Esophagus muscularis mucosa (tissue), 4 donors: ENCODE measurements at regions not wholly inside any gene's neighbourhood (a gene's known extent, or its start where the extent isn't known, plus 50 kb on each side); places are given as distances from the start of the nearest gene placed in this dataset.
A peak's percentile ranks its signal among the peaks of the same experiment; 100 is the strongest.

Experiments
- DNase-seq: peaks from one replicate; pipeline ENCODE4 v3.0.0-alpha.2; 2017; ENCODE audit errors: extremely low spot score
- H3K27ac ChIP-seq, 4 donors: fragments of 200-600 bp; sonication (generic); replicated peaks in 1 of 4; 1 replicate in 3 of 4; 2 replicates in 1 of 4; pipeline ENCODE4 v1.5.1; 2016 to 2019; ENCODE audit warnings: mild to moderate bottlenecking in 1 of 4
- H3K27me3 ChIP-seq, 4 donors: fragments of 200-600 bp; sonication (generic); one replicate each; pipeline versions ENCODE4 v1.5.1 to v1.6.0; 2016 to 2019
- H3K36me3 ChIP-seq, 4 donors: fragments of 200-600 bp; sonication (generic); one replicate each; pipeline ENCODE4 v1.5.1; 2016 to 2019
- H3K4me1 ChIP-seq, 4 donors: fragments of 200-600 bp; sonication (generic); one replicate each; pipeline ENCODE4 v1.5.1; 2016 to 2019
- H3K4me3 ChIP-seq, 4 donors: fragments of 200-600 bp; sonication (generic); 1 replicate in 2 of 4; 2 replicates in 2 of 4; pipeline ENCODE4 v1.5.1; 2016 to 2019; ENCODE audit warnings: mild to moderate bottlenecking in 4 of 4, moderate library complexity in 1 of 4
- H3K9me3 ChIP-seq, 4 donors: fragments of 200-600 bp; sonication (generic); 1 replicate in 3 of 4; 2 replicates in 1 of 4; pipeline ENCODE4 v1.5.1; 2016 to 2019
- EP300 ChIP-seq: sonication (generic); formaldehyde crosslinking; IDR thresholded peaks from one replicate; pipeline ENCODE4 v1.6.1; 2017; ENCODE audit warnings: antibody characterized with exemption
- POLR2A ChIP-seq: fragments of 450-650 bp; IDR thresholded peaks from one replicate; pipeline ENCODE4 v1.6.1; 2017; ENCODE audit warnings: antibody characterized with exemption, moderate library complexity, mild to moderate bottlenecking, low read depth
- POLR2AphosphoS5 ChIP-seq, 2 donors: sonication (generic); formaldehyde crosslinking; IDR thresholded peaks; one replicate each; pipeline ENCODE4 v1.6.1; 2017; ENCODE audit warnings: antibody characterized with exemption in 2 of 2
- WGBS: methylation state at CpG from one replicate; pipeline ENCODE4 v1.1.5; 2018; 5-methylcytosine and 5-hydroxymethylcytosine counted together
- intact Hi-C: fragments of 100-400 bp; cut with DNase I; formaldehyde crosslinking; loops from one replicate; pipeline ENCODE4 v1.15.1; 2023
- TF ChIP-seq, protein P1 (sequence below), 3 experiments: fragments of 200-600 bp in 2 of 3; fragments of 450-650 bp in 1 of 3; sonication (generic) in 2 of 3; IDR thresholded peaks; one replicate each; pipeline ENCODE4 v1.5.1; 2017 to 2019; ENCODE audit warnings: antibody characterized with exemption in 3 of 3, mild to moderate bottlenecking in 2 of 3, moderate library complexity in 1 of 3

DNA sequence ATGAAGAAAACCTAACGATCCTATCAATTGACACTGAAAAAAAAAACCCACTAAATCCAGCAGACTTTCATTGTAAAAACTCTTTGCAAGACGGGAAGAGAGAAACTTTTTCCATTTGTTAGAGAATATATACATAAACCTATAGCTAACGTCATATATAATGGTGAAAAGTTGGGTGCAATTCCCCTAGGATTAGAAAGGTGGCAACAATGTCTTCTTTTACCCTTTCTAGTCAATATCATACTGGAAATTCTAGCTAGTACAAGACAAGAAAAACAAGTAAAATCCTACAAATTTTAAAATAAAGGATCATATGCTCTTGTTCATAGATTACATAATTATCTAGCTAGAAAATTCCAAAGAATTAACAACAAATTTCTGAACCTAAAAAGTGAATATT lies 1596.5 kb upstream of the LRRTM1 start:
- Histone ChIP-seq H3K9me3 (no peaks in the 10 kb centered on the region), H3K4me1 (peaks cover 0 to 2% (median 0%) of the 10 kb centered on the region in 4 donors), H3K27me3 (no peaks in the 10 kb centered on the region), H3K36me3 (no peaks in the 10 kb centered on the region), H3K4me3 (no peak overlapping the region), H3K27ac (no peak overlapping the region)
- no peak for TF ChIP-seq EP300
- TF ChIP-seq POLR2AphosphoS5 (IDR thresholded peaks at IDR 0.05): no peak
- TF ChIP-seq, protein P1, sequence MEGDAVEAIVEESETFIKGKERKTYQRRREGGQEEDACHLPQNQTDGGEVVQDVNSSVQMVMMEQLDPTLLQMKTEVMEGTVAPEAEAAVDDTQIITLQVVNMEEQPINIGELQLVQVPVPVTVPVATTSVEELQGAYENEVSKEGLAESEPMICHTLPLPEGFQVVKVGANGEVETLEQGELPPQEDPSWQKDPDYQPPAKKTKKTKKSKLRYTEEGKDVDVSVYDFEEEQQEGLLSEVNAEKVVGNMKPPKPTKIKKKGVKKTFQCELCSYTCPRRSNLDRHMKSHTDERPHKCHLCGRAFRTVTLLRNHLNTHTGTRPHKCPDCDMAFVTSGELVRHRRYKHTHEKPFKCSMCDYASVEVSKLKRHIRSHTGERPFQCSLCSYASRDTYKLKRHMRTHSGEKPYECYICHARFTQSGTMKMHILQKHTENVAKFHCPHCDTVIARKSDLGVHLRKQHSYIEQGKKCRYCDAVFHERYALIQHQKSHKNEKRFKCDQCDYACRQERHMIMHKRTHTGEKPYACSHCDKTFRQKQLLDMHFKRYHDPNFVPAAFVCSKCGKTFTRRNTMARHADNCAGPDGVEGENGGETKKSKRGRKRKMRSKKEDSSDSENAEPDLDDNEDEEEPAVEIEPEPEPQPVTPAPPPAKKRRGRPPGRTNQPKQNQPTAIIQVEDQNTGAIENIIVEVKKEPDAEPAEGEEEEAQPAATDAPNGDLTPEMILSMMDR (IDR thresholded peaks at IDR 0.05): no peak
- intact Hi-C loops: no loop called here
- WGBS: 72% methylated on average over 3 of the region's 3 CpGs
- no peak for DNase-seq

DNA sequence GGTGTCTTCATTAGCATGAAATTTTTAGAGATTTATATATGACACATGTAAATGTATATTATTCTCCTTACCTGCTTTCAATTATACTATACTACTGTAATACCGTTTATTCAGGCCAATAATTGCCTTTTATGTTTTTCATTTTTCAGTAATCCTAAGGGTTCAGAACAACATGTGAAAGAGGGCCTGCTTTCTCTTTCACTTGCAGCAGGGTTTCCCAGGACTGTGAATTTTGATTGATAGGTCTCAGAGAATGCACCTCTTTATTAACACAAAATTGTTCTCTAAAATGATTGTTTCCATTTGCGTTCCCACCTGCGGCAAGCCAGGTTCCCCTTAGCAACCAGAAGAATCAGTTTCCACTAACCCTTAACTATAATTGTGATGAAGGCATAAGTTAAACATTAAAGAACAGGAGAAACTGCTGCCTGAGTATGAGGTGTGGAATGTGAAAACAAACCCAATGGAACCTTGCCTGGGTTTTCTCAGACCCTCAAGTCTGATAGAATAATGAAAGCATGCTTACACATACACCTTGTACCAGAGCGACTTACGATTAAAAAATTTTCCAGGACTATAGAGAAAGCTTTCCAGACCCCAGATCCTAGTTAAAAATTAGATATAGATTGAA lies 1591.2 kb upstream of the LRRTM1 start:
- Histone ChIP-seq H3K9me3 (no peaks in the 10 kb centered on the region), H3K27me3 (no peaks in the 10 kb centered on the region), H3K36me3 (no peaks in the 10 kb centered on the region), H3K4me1 (peaks cover 0 to 23% (median 10%) of the 10 kb centered on the region in 4 donors), H3K27ac (no peak overlapping the region), H3K4me3 (peak overlapping the region in 1 of 4 donors; percentile 3)
- WGBS: 64% methylated on average over 5 of the region's 5 CpGs
- TF ChIP-seq EP300: no peak
- TF ChIP-seq POLR2A: no peak
- TF ChIP-seq, protein P1 (IDR thresholded peaks at IDR 0.05): no peak
- no peak for TF ChIP-seq POLR2AphosphoS5 (IDR thresholded peaks at IDR 0.05)
- DNase-seq: no peak
- intact Hi-C loops: no loop called here

GRCh38 chr2:81894451-81894990 lies 1590.0 kb upstream of the LRRTM1 start:
- Histone ChIP-seq H3K9me3 (no peaks in the 10 kb centered on the region), H3K36me3 (no peaks in the 10 kb centered on the region), H3K27me3 (no peaks in the 10 kb centered on the region), H3K4me1 (peaks cover 0 to 23% (median 10%) of the 10 kb centered on the region in 4 donors), H3K27ac (no peak overlapping the region), H3K4me3 (no peak overlapping the region)
- WGBS: 66% methylated on average over 3 of the region's 3 CpGs
- intact Hi-C loops: no loop called here
- DNase-seq: no peak
- no peak for TF ChIP-seq EP300
- TF ChIP-seq, protein P1 (IDR thresholded peaks at IDR 0.05): no peak
- TF ChIP-seq POLR2A: no peak
- no peak for TF ChIP-seq POLR2AphosphoS5 (IDR thresholded peaks at IDR 0.05)

DNA sequence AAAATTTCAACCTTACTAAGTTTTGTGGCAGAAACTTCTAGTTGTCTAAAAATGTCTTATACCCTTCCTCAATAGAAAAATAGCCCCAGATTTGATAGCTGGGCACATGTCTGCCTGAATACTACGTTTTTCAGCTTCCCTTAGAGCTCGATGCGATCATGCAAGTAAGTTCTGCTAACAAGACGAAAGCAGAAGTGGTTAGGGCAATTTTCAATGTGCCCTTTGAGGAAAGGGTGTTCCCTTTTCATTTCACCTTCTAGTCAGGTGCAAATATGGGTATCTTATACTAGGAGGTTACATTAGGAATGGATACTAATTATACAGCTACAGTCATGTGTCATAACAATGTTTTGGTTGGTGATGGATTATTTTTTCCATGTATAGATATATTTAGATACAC lies 1572.1 kb upstream of the LRRTM1 start:
- WGBS: 63% methylated on average over 4 of the region's 4 CpGs
- TF ChIP-seq POLR2AphosphoS5 (IDR thresholded peaks at IDR 0.05): no peak
- TF ChIP-seq, protein P1 (IDR thresholded peaks at IDR 0.05): no peak
- no peak for TF ChIP-seq POLR2A
- TF ChIP-seq EP300: no peak

More for the DNA sequence above, 1572.1 kb upstream of the LRRTM1 start:
- no peaks in the 10 kb centered on the region for H3K9me3 ChIP-seq
- H3K4me1 ChIP-seq: peaks cover 0 to 23% (median 8%) of the 10 kb centered on the region in 4 donors
- intact Hi-C loops: no loop called here
- H3K27me3 ChIP-seq: no peaks in the 10 kb centered on the region
- no peak overlapping the region for H3K4me3 ChIP-seq
- no peak overlapping the region for H3K27ac ChIP-seq
- no peaks in the 10 kb centered on the region for H3K36me3 ChIP-seq
- DNase-seq: no peak
